ENCODE measurements at regions not wholly inside any gene's neighbourhood (a gene's known extent, or its start where the extent isn't known, plus 50 kb on each side); places are given as distances from the start of the nearest gene placed in this dataset.

DNA sequence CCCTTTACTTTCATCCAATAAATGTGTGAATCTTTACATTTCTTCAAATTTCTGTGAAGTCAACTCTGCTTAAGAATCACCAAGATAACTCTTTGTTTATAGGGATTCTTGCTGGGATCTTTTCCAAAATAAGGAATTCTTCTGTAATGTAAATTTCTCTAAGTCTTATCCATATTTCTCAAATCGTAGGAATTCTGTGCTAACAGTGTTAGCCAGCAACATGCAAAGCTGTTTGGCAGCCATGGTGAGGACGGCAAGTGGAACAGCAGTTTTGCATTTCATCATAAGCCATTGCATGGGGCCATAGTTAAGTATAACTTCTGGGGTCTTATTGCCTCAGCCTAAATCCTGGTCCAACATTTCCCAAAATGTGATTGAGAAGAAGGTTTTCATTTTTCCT lies 310.5 kb upstream of the PRR16 start:
- H3K27me3 ChIP-seq (ENCODE audit: low read length), result no peaks in the 10 kb centered on the region
- H3K79me2 ChIP-seq (ENCODE audit: low read length), result no peaks in the 10 kb centered on the region
- no peak overlapping the region for H3K4me2 ChIP-seq (ENCODE audit: low read depth, low read length, poor library complexity, severe bottlenecking)

DNA sequence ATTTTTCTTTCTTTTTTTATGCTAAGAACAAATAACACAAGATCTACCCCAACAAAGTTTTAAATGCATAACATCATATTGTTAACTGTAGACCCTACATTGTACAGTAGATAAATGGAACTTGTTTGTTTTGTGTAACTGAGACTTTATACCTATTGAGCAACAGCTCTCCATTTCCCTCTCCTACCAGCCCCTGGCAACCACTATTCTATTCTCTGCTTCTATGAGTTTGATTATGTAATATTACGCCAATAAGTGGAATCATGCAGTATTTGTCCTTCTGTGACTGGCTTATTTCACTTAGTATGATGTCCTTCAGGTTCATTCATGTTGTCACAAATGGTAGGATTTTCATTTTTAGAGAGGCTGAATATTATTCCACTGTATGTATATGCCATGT lies 308.2 kb upstream of the PRR16 start:
- no peaks in the 10 kb centered on the region for H3K9me3 ChIP-seq (ENCODE audit: low read length)
- no peak overlapping the region for H3K9ac ChIP-seq (ENCODE audit: low read length)
- no peak overlapping the region for H3K4me2 ChIP-seq (ENCODE audit: low read depth, low read length, poor library complexity, severe bottlenecking)

More for the DNA sequence above, 310.5 kb upstream of the PRR16 start:
- Histone ChIP-seq H4K20me1 (ENCODE audit: insufficient read depth, low read depth, low read length) (no peaks in the 10 kb centered on the region), H3K4me1 (ENCODE audit: low read length) (no peaks in the 10 kb centered on the region), H3K36me3 (ENCODE audit: insufficient read depth, low read length) (no peaks in the 10 kb centered on the region), H3K4me3 (ENCODE audit: low read length) (no peak overlapping the region), H3K27ac (ENCODE audit: low read length) (no peak overlapping the region), H3K9me2 (replicated peaks; ENCODE audit: insufficient read depth, low read length) (no peaks in the 10 kb centered on the region), H2AFZ (ENCODE audit: low read length) (no peak overlapping the region), H3K9ac (ENCODE audit: low read length) (no peak overlapping the region), H3K9me3 (ENCODE audit: low read length) (no peaks in the 10 kb centered on the region)
- DNase-seq, result no peak

DNA sequence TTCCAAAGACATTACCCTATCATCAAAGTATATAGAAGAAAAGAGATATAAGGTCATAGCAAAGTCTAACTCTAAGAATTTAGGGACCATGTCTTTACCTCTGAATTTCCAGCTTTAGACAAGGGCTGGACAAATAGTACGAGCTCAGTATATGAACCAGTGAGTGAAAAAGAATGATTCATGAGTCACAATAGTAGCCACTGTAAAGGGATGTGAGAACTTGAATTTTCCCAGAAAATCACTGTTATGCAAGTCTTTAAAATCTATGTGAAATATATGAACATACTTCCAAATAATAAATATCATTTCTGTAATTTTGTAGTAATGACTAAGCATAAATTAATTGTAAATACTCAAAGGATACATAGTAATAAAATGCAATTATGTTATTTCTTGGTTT lies 305.9 kb upstream of the PRR16 start:
- Histone ChIP-seq H3K4me1 (ENCODE audit: low read length) (no peaks in the 10 kb centered on the region), H3K9me2 (replicated peaks; ENCODE audit: insufficient read depth, low read length) (no peaks in the 10 kb centered on the region), H3K79me2 (ENCODE audit: low read length) (no peaks in the 10 kb centered on the region), H4K20me1 (ENCODE audit: insufficient read depth, low read depth, low read length) (no peaks in the 10 kb centered on the region), H3K36me3 (ENCODE audit: insufficient read depth, low read length) (no peaks in the 10 kb centered on the region), H3K9me3 (ENCODE audit: low read length) (no peaks in the 10 kb centered on the region), H2AFZ (ENCODE audit: low read length) (no peak overlapping the region), H3K4me2 (ENCODE audit: low read depth, low read length, poor library complexity, severe bottlenecking) (no peak overlapping the region), H3K27me3 (ENCODE audit: low read length) (no peaks in the 10 kb centered on the region), H3K9ac (ENCODE audit: low read length) (no peak overlapping the region), H3K4me3 (ENCODE audit: low read length) (no peak overlapping the region), H3K27ac (ENCODE audit: low read length) (no peak overlapping the region)
- DNase-seq, result no peak

More for the DNA sequence above, 308.2 kb upstream of the PRR16 start:
- Histone ChIP-seq H2AFZ (ENCODE audit: low read length) (no peak overlapping the region), H3K79me2 (ENCODE audit: low read length) (no peaks in the 10 kb centered on the region), H3K36me3 (ENCODE audit: insufficient read depth, low read length) (no peaks in the 10 kb centered on the region), H3K9me2 (replicated peaks; ENCODE audit: insufficient read depth, low read length) (no peaks in the 10 kb centered on the region), H3K4me1 (ENCODE audit: low read length) (no peaks in the 10 kb centered on the region), H3K4me3 (ENCODE audit: low read length) (no peak overlapping the region), H3K27ac (ENCODE audit: low read length) (no peak overlapping the region), H4K20me1 (ENCODE audit: insufficient read depth, low read depth, low read length) (no peaks in the 10 kb centered on the region), H3K27me3 (ENCODE audit: low read length) (no peaks in the 10 kb centered on the region)
- DNase-seq, result no peak

DNA sequence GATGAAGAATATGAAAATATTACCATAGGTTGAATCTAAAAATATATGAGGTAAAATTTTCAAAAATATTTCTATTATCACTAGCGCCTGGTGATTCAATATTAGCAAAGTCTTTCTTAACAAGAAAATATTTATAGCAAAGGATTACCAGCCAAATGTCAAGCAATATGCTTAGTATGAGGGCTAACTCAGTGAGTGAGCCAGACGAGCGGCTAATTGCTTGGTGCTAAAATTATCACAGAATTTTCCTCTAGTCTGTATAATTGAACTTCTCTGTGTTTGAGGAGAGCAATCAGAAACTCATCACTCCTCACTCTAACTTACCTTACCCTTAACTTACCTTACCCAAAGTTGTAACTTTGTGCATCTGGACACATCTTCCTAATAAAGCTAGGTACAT lies 304.9 kb upstream of the PRR16 start:
- no peaks in the 10 kb centered on the region for H3K27me3 ChIP-seq (ENCODE audit: low read length)
- no peaks in the 10 kb centered on the region for H3K36me3 ChIP-seq (ENCODE audit: insufficient read depth, low read length)
- H3K4me3 ChIP-seq (ENCODE audit: low read length), result no peak overlapping the region
- DNase-seq, result no peak
- no peaks in the 10 kb centered on the region for H3K9me3 ChIP-seq (ENCODE audit: low read length)
- H3K4me2 ChIP-seq (ENCODE audit: low read depth, low read length, poor library complexity, severe bottlenecking), result no peak overlapping the region
- no peaks in the 10 kb centered on the region for H3K9me2 ChIP-seq (replicated peaks; ENCODE audit: insufficient read depth, low read length)
- no peak overlapping the region for H3K27ac ChIP-seq (ENCODE audit: low read length)
- H2AFZ ChIP-seq (ENCODE audit: low read length), result no peak overlapping the region
- no peaks in the 10 kb centered on the region for H4K20me1 ChIP-seq (ENCODE audit: insufficient read depth, low read depth, low read length)
- no peaks in the 10 kb centered on the region for H3K4me1 ChIP-seq (ENCODE audit: low read length)
- no peak overlapping the region for H3K9ac ChIP-seq (ENCODE audit: low read length)
- no peaks in the 10 kb centered on the region for H3K79me2 ChIP-seq (ENCODE audit: low read length)

DNA sequence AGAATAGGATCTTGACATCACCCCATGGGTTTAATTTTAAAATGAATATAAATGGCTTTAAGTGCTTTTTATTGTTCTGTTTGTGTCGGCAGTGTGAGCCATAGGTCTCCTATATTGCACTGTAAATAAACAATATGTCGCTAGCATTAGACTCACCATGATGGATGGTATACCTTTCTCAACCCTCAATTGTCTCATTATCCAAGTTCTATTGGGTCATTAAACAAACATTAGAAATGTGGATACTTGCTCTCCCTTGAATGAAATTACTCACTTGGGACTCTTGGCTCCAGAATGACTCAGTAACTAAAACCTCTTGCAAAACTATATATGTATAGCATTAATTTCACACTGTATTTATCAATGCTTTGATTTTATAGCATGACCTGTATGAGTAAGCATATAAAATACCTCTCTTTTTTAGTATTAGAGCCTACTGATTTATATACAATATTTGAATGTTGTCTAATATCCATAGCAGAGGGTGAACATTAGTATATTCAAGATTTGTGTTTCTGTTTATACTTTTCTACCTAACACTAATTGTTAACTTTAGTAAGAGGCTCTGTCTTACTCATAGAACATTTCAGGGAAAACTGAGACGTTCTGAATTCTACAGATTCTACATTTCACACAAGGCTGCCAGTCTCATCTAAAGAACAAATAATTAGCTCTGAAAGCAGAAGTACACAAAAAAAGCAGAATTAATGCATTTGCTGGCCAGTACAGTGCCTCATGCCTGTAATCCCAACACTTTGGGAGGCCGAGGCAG lies 303.8 kb upstream of the PRR16 start:
- Histone ChIP-seq H3K4me2 (ENCODE audit: low read depth, low read length, poor library complexity, severe bottlenecking) (no peak overlapping the region), H3K9me3 (ENCODE audit: low read length) (no peaks in the 10 kb centered on the region), H3K4me3 (ENCODE audit: low read length) (no peak overlapping the region), H2AFZ (ENCODE audit: low read length) (no peak overlapping the region), H3K9ac (ENCODE audit: low read length) (no peak overlapping the region), H3K9me2 (replicated peaks; ENCODE audit: insufficient read depth, low read length) (no peaks in the 10 kb centered on the region), H4K20me1 (ENCODE audit: insufficient read depth, low read depth, low read length) (no peaks in the 10 kb centered on the region), H3K79me2 (ENCODE audit: low read length) (no peaks in the 10 kb centered on the region), H3K4me1 (ENCODE audit: low read length) (no peaks in the 10 kb centered on the region), H3K27ac (ENCODE audit: low read length) (no peak overlapping the region), H3K36me3 (ENCODE audit: insufficient read depth, low read length) (no peaks in the 10 kb centered on the region), H3K27me3 (ENCODE audit: low read length) (no peaks in the 10 kb centered on the region)
- DNase-seq, result no peak

DNA sequence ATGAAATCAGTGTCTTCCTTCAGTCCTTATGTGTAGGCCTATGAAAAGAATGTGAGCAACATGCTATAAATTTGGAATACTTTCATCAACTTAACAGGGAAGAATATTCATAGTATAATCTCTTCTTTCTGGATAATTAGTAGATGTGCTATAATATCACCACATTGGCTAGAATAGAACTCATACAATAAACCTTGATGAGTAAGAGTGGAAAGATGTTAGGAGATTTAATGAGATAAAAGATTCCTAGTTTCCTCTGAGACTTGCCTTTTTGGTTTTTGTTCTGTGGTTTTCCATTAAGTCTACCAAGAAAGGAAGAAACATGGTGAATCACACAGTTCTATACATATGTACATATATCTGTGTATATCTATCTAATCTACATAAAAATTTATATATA lies 301.8 kb upstream of the PRR16 start:
- H3K79me2 ChIP-seq (ENCODE audit: low read length), result no peaks in the 10 kb centered on the region
- no peaks in the 10 kb centered on the region for H3K27me3 ChIP-seq (ENCODE audit: low read length)
- no peak overlapping the region for H3K27ac ChIP-seq (ENCODE audit: low read length)
- no peaks in the 10 kb centered on the region for H3K9me2 ChIP-seq (replicated peaks; ENCODE audit: insufficient read depth, low read length)
- DNase-seq, result no peak
- H3K9ac ChIP-seq (ENCODE audit: low read length), result no peak overlapping the region
- no peaks in the 10 kb centered on the region for H3K36me3 ChIP-seq (ENCODE audit: insufficient read depth, low read length)
- H3K4me1 ChIP-seq (ENCODE audit: low read length), result no peaks in the 10 kb centered on the region
- H3K9me3 ChIP-seq (ENCODE audit: low read length), result no peaks in the 10 kb centered on the region
- H4K20me1 ChIP-seq (ENCODE audit: insufficient read depth, low read depth, low read length), result no peaks in the 10 kb centered on the region
- H2AFZ ChIP-seq (ENCODE audit: low read length), result no peak overlapping the region
- H3K4me2 ChIP-seq (ENCODE audit: low read depth, low read length, poor library complexity, severe bottlenecking), result no peak overlapping the region
- no peak overlapping the region for H3K4me3 ChIP-seq (ENCODE audit: low read length)

DNA sequence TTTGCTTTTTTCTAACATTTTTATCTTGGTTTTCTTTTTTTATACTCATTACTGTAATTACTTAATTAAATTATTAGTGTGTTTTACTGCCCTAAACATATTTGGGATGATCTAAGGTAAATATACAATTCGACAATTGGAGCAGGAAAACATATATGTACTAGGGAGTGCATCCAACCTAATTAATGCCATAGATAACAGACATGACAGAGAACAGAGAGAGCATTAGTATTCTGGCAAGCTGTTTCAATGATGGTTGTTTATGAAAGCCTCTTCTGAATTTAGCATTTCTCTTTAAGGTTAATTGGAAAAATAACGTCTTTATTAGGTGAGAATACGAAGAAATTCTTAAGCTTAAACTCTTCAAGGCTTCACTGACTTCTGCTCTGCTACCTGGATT lies 300.1 kb upstream of the PRR16 start:
- no peak overlapping the region for H3K27ac ChIP-seq (ENCODE audit: low read length)
- no peaks in the 10 kb centered on the region for H3K4me1 ChIP-seq (ENCODE audit: low read length)
- H3K4me2 ChIP-seq (ENCODE audit: low read depth, low read length, poor library complexity, severe bottlenecking), result no peak overlapping the region
- no peaks in the 10 kb centered on the region for H3K36me3 ChIP-seq (ENCODE audit: insufficient read depth, low read length)
- DNase-seq, result no peak
- no peaks in the 10 kb centered on the region; the same call in 1 of the 2 replicates for H3K27me3 ChIP-seq (ENCODE audit: low read length)
- no peaks in the 10 kb centered on the region for H3K9me3 ChIP-seq (ENCODE audit: low read length)
- H3K4me3 ChIP-seq (ENCODE audit: low read length), result no peak overlapping the region
- H4K20me1 ChIP-seq (ENCODE audit: insufficient read depth, low read depth, low read length), result no peaks in the 10 kb centered on the region
- H3K79me2 ChIP-seq (ENCODE audit: low read length), result no peaks in the 10 kb centered on the region
- H2AFZ ChIP-seq (ENCODE audit: low read length), result no peak overlapping the region
- no peaks in the 10 kb centered on the region for H3K9me2 ChIP-seq (replicated peaks; ENCODE audit: insufficient read depth, low read length)
- no peak overlapping the region for H3K9ac ChIP-seq (ENCODE audit: low read length)

DNA sequence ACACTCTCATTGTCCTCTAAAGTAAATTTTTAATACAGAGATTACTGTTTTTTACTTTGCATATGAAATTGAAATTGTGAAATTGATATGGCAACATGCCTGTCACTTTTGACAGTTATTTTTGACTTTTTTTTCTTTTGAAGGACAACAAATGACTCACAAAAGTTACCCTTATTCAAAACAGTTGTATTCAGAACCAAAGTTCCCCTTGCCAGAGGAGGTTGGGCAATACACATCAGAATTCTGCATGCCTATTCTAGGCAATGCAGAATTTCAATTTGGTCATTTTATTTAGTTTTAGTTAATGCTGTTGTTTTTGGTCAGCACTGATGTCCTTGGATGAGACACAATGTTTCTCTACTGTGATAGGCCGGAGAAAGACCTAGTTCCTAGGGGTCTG lies 299.1 kb upstream of the PRR16 start:
- Histone ChIP-seq H4K20me1 (ENCODE audit: insufficient read depth, low read depth, low read length) (no peaks in the 10 kb centered on the region), H3K79me2 (ENCODE audit: low read length) (no peaks in the 10 kb centered on the region), H3K9me3 (ENCODE audit: low read length) (no peaks in the 10 kb centered on the region)

More for the DNA sequence above, 299.1 kb upstream of the PRR16 start:
- DNase-seq, result no peak
- no peak overlapping the region for H3K4me3 ChIP-seq (ENCODE audit: low read length)
- no peaks in the 10 kb centered on the region for H3K4me1 ChIP-seq (ENCODE audit: low read length)
- no peaks in the 10 kb centered on the region for H3K9me2 ChIP-seq (replicated peaks; ENCODE audit: insufficient read depth, low read length)
- no peak overlapping the region for H3K27ac ChIP-seq (ENCODE audit: low read length)
- H3K9ac ChIP-seq (ENCODE audit: low read length), result no peak overlapping the region
- no peak overlapping the region for H3K4me2 ChIP-seq (ENCODE audit: low read depth, low read length, poor library complexity, severe bottlenecking)
- no peak overlapping the region for H2AFZ ChIP-seq (ENCODE audit: low read length)
- H3K27me3 ChIP-seq (ENCODE audit: low read length), result no peaks in the 10 kb centered on the region; the same call in 1 of the 2 replicates
- H3K36me3 ChIP-seq (ENCODE audit: insufficient read depth, low read length), result no peaks in the 10 kb centered on the region

Data from Karpas-422 (cell line).